ENCODE measurements at regions not wholly inside any gene's neighbourhood (a gene's known extent, or its start where the extent isn't known, plus 50 kb on each side); places are given as distances from the start of the nearest gene placed in this dataset.

GRCh38 chrX:39047174-39047573 lies 245.9 kb downstream of the MID1IP1 start:
- Mint-ChIP-seq H3K27ac (ENCODE audit: unreplicated experiment) (no peak overlapping the region), H3K36me3 (ENCODE audit: insufficient read depth, unreplicated experiment) (no peaks in the 10 kb centered on the region), H3K27me3 (ENCODE audit: unreplicated experiment) (no peaks in the 10 kb centered on the region), H3K9me3 (ENCODE audit: low read depth, unreplicated experiment) (no peaks in the 10 kb centered on the region), H3K4me1 (ENCODE audit: low read depth, unreplicated experiment) (no peaks in the 10 kb centered on the region), H3K4me3 (ENCODE audit: low read depth, unreplicated experiment) (no peak overlapping the region)
- no TSS peak for BruUV-seq (replicated peaks)
- CTCF ChIA-PET, result no interaction called here
- no peak for TF ChIP-seq CTCF (IDR thresholded peaks at IDR 0.05; ENCODE audit: unreplicated experiment)
- no peak for DNase-seq
- intact Hi-C loops (cut with micrococcal nuclease; ENCODE audit: unreplicated experiment), result no loop called here

- intact Hi-C loops (cut with micrococcal nuclease; ENCODE audit: unreplicated experiment), result no loop called here
- no peak overlapping the region for H3K27ac Mint-ChIP-seq (ENCODE audit: unreplicated experiment)
- no TSS peak for BruUV-seq (replicated peaks)
- DNase-seq, result no peak
- H3K9me3 Mint-ChIP-seq (ENCODE audit: low read depth, unreplicated experiment), result no peaks in the 10 kb centered on the region
- no peak for TF ChIP-seq CTCF (IDR thresholded peaks at IDR 0.05; ENCODE audit: unreplicated experiment)
- no peak overlapping the region for H3K4me3 Mint-ChIP-seq (ENCODE audit: low read depth, unreplicated experiment)
- peaks cover 11% of the 10 kb centered on the region for H3K27me3 Mint-ChIP-seq (ENCODE audit: unreplicated experiment)
- H3K36me3 Mint-ChIP-seq (ENCODE audit: insufficient read depth, unreplicated experiment), result no peaks in the 10 kb centered on the region
- no peaks in the 10 kb centered on the region for H3K4me1 Mint-ChIP-seq (ENCODE audit: low read depth, unreplicated experiment)
- CTCF ChIA-PET, result no interaction called here
These were observed 248.7 kb downstream of the MID1IP1 start for GRCh38 chrX:39049975-39050374.

- peaks cover 11% of the 10 kb centered on the region for H3K27me3 Mint-ChIP-seq (ENCODE audit: unreplicated experiment)
- no peaks in the 10 kb centered on the region for H3K9me3 Mint-ChIP-seq (ENCODE audit: low read depth, unreplicated experiment)
- BruUV-seq (replicated peaks), result no TSS peak
- H3K4me3 Mint-ChIP-seq (ENCODE audit: low read depth, unreplicated experiment), result no peak overlapping the region
- intact Hi-C loops (cut with micrococcal nuclease; ENCODE audit: unreplicated experiment), result no loop called here
- H3K36me3 Mint-ChIP-seq (ENCODE audit: insufficient read depth, unreplicated experiment), result no peaks in the 10 kb centered on the region
- no peak for DNase-seq
- no peak for TF ChIP-seq CTCF (IDR thresholded peaks at IDR 0.05; ENCODE audit: unreplicated experiment)
- no peak overlapping the region for H3K27ac Mint-ChIP-seq (ENCODE audit: unreplicated experiment)
- H3K4me1 Mint-ChIP-seq (ENCODE audit: low read depth, unreplicated experiment), result no peaks in the 10 kb centered on the region
- CTCF ChIA-PET, result no interaction called here
These were observed 249.2 kb downstream of the MID1IP1 start for GRCh38 chrX:39050427-39050826.

GRCh38 chrX:39052751-39053150 lies 251.5 kb downstream of the MID1IP1 start:
- no TSS peak for BruUV-seq (replicated peaks)
- Mint-ChIP-seq H3K9me3 (ENCODE audit: low read depth, unreplicated experiment) (no peaks in the 10 kb centered on the region), H3K4me1 (ENCODE audit: low read depth, unreplicated experiment) (no peaks in the 10 kb centered on the region), H3K27me3 (ENCODE audit: unreplicated experiment) (peaks cover 11% of the 10 kb centered on the region), H3K4me3 (ENCODE audit: low read depth, unreplicated experiment) (no peak overlapping the region), H3K27ac (ENCODE audit: unreplicated experiment) (no peak overlapping the region), H3K36me3 (ENCODE audit: insufficient read depth, unreplicated experiment) (no peaks in the 10 kb centered on the region)
- no peak for DNase-seq
- CTCF ChIA-PET, result no interaction called here
- TF ChIP-seq CTCF (IDR thresholded peaks at IDR 0.05; ENCODE audit: unreplicated experiment), result no peak
- intact Hi-C loops (cut with micrococcal nuclease; ENCODE audit: unreplicated experiment), result no loop called here

- Mint-ChIP-seq H3K36me3 (ENCODE audit: insufficient read depth, unreplicated experiment) (no peaks in the 10 kb centered on the region), H3K27ac (ENCODE audit: unreplicated experiment) (no peak overlapping the region), H3K27me3 (ENCODE audit: unreplicated experiment) (peaks cover 20% of the 10 kb centered on the region), H3K4me3 (ENCODE audit: low read depth, unreplicated experiment) (no peak overlapping the region), H3K4me1 (ENCODE audit: low read depth, unreplicated experiment) (no peaks in the 10 kb centered on the region), H3K9me3 (ENCODE audit: low read depth, unreplicated experiment) (peaks cover 9% of the 10 kb centered on the region)
- TF ChIP-seq CTCF (IDR thresholded peaks at IDR 0.05; ENCODE audit: unreplicated experiment), result no peak
- CTCF ChIA-PET, result no interaction called here
- no peak for DNase-seq
- intact Hi-C loops (cut with micrococcal nuclease; ENCODE audit: unreplicated experiment), result no loop called here
- BruUV-seq (replicated peaks), result no TSS peak
These were observed 257.5 kb downstream of the MID1IP1 start for GRCh38 chrX:39058724-39059123.

Measured in Calu3 (cell line).